HepG2 (cell line): ENCODE measurements at regions not wholly inside any gene's neighbourhood (a gene's known extent, or its start where the extent isn't known, plus 50 kb on each side); places are given as distances from the start of the nearest gene placed in this dataset.

ENCODE experiments used
- ATF1 ChIP-seq: IDR thresholded peaks from 2 replicates; pipeline ENCODE4 v1.6.1; 2016; ENCODE audit warnings: mild to moderate bottlenecking, control low read depth
- ATF2 ChIP-seq: sonication (generic); formaldehyde crosslinking; IDR thresholded peaks from 2 replicates; pipeline ENCODE4 v1.4.0; 2020; ENCODE audit warnings: missing genetic modification reagents
- ATF3 ChIP-seq: sonication (generic); formaldehyde crosslinking; IDR thresholded peaks from 2 replicates; pipeline ENCODE4 v1.4.0; 2020; ENCODE audit warnings: missing genetic modification reagents
- ELF3 ChIP-seq: IDR thresholded peaks from 2 replicates; pipeline ENCODE4 v1.6.1; 2016; ENCODE audit warnings: missing genetic modification reagents, missing compliant biosample characterization
- ETV5 ChIP-seq: IDR thresholded peaks from 2 replicates; pipeline ENCODE4 v1.6.1; 2018; ENCODE audit warnings: missing biosample characterization, missing genetic modification reagents, inconsistent platforms, borderline replicate concordance
- FIP1L1 ChIP-seq: fragments of 200-400 bp; formaldehyde crosslinking; IDR thresholded peaks from 2 replicates; pipeline ENCODE4 v1.6.1; 2018; ENCODE audit warnings: low read depth, mild to moderate bottlenecking, low read length, moderate library complexity, borderline replicate concordance; ENCODE audit not compliant: insufficient read depth
- FOXA3 ChIP-seq: IDR thresholded peaks from 2 replicates; pipeline ENCODE4 v1.6.1; 2016; ENCODE audit warnings: missing genetic modification reagents, missing compliant biosample characterization
- GABPB1 ChIP-seq: IDR thresholded peaks from 2 replicates; pipeline ENCODE4 v1.6.1; 2016; ENCODE audit warnings: mild to moderate bottlenecking, missing genetic modification reagents, moderate library complexity, missing compliant biosample characterization
- GATAD2A ChIP-seq: IDR thresholded peaks from 2 replicates; pipeline ENCODE4 v1.6.1; 2016
- HIC2 ChIP-seq: sonication (generic); formaldehyde crosslinking; IDR thresholded peaks from 2 replicates; pipeline ENCODE4 v1.9.0; 2022; ENCODE audit warnings: low read depth, missing genetic modification reagents
- KMT2B ChIP-seq: IDR thresholded peaks from 2 replicates; pipeline ENCODE4 v1.6.1; 2016; ENCODE audit warnings: missing genetic modification reagents, missing compliant biosample characterization
- MIER3 ChIP-seq: IDR thresholded peaks from 2 replicates; pipeline ENCODE4 v1.6.1; 2016; ENCODE audit warnings: missing compliant biosample characterization, borderline replicate concordance
- NCOA2 ChIP-seq: sonication (generic); formaldehyde crosslinking; IDR thresholded peaks from 2 replicates; pipeline ENCODE4 v1.8.0; 2022; ENCODE audit warnings: inconsistent platforms
- NFIC ChIP-seq: IDR thresholded peaks from 2 replicates; pipeline ENCODE4 v1.6.1; 2012; ENCODE audit warnings: mild to moderate bottlenecking, low read length, inconsistent platforms
- REPIN1 ChIP-seq: sonication (generic); formaldehyde crosslinking; IDR thresholded peaks from 2 replicates; pipeline ENCODE4 v1.8.0; 2022; ENCODE audit warnings: missing genetic modification reagents, low read depth, mild to moderate bottlenecking, borderline replicate concordance
- SALL1 ChIP-seq: sonication (generic); formaldehyde crosslinking; IDR thresholded peaks from 2 replicates; pipeline ENCODE4 v1.8.0; 2022; ENCODE audit warnings: mild to moderate bottlenecking, missing genetic modification reagents
- TFDP1 ChIP-seq: IDR thresholded peaks from 2 replicates; pipeline ENCODE4 v1.6.1; 2016; ENCODE audit warnings: missing compliant biosample characterization, missing genetic modification reagents, borderline replicate concordance
- TRIM24 ChIP-seq: sonication (generic); formaldehyde crosslinking; IDR thresholded peaks from 2 replicates; pipeline ENCODE4 v1.8.0; 2022; ENCODE audit warnings: mild to moderate bottlenecking, missing genetic modification reagents
- ZBTB39 ChIP-seq: sonication (generic); formaldehyde crosslinking; IDR thresholded peaks from 2 replicates; pipeline ENCODE4 v1.5.0; 2020; ENCODE audit warnings: missing genetic modification reagents
- ZBTB7A ChIP-seq: sonication (generic); formaldehyde crosslinking; IDR thresholded peaks from 2 replicates; pipeline ENCODE4 v1.8.0; 2022; ENCODE audit warnings: mild to moderate bottlenecking, missing genetic modification reagents
- ZNF3 ChIP-seq: IDR thresholded peaks from 2 replicates; pipeline ENCODE4 v1.7.0; 2017; ENCODE audit warnings: inconsistent platforms
- ZNF501 ChIP-seq: sonication (generic); formaldehyde crosslinking; IDR thresholded peaks from 2 replicates; pipeline ENCODE4 v1.5.1; 2020; ENCODE audit warnings: mild to moderate bottlenecking, moderate library complexity, missing genetic modification reagents
- ZNF639 ChIP-seq: conservative IDR thresholded peaks from 2 replicates; pipeline ENCODE4 v1.6.1; 2018; ENCODE audit warnings: missing genetic modification reagents

- TF ChIP-seq SALL1 (CRISPR knock-in tag) (peak; percentile 64; the same call in 1 of the 2 replicates), KMT2B (CRISPR knock-in tag) (no peak), HIC2 (CRISPR knock-in tag) (no peak), MIER3 (CRISPR knock-in tag) (peak; percentile 56; the same call in 1 of the 2 replicates), ZNF501 (CRISPR knock-in tag) (no peak), NCOA2 (CRISPR knock-in tag) (peak; percentile 96), GABPB1 (peak; percentile 77), ZBTB39 (CRISPR knock-in tag) (no peak), TFDP1 (no peak), ATF3 (CRISPR knock-in tag) (peak; percentile 65; the same call in 1 of the 2 replicates), ELF3 (peak; percentile 94), ZBTB7A (no peak), NFIC (peak; percentile 91), FIP1L1 (no peak), REPIN1 (CRISPR knock-in tag) (0 out of 2 replicates have a peak, but pooled peaks have one; percentile 29), ZNF639 (no peak; the same call in 1 of the 2 replicates), ATF2 (0 out of 2 replicates have a peak, but pooled peaks have one; percentile 50), TRIM24 (CRISPR knock-in tag) (peak; percentile 59; the same call in 1 of the 2 replicates), GATAD2A (CRISPR knock-in tag) (peak; percentile 96), FOXA3 (CRISPR knock-in tag) (peak; percentile 89), ZNF3 (CRISPR knock-in tag) (peak; percentile 25; the same call in 1 of the 2 replicates), ATF1 (peak; percentile 56; the same call in 1 of the 2 replicates), ETV5 (peak; percentile 100)
Measured at GRCh38 chr6:155528982-155529453, 73.4 kb upstream of the NOX3 start (continued).
